HG02763 (cell line): ENCODE measurements at regions not wholly inside any gene's neighbourhood (a gene's known extent, or its start where the extent isn't known, plus 50 kb on each side); places are given as distances from the start of the nearest gene placed in this dataset.

ENCODE experiments used
- ATAC-seq: cut with Tn5 transposase; IDR thresholded peaks from one replicate; pipeline ENCODE4 v1.9.1; 2021; ENCODE audit warnings: mild to moderate bottlenecking, moderate library complexity; ENCODE audit not compliant: unreplicated experiment

DNA sequence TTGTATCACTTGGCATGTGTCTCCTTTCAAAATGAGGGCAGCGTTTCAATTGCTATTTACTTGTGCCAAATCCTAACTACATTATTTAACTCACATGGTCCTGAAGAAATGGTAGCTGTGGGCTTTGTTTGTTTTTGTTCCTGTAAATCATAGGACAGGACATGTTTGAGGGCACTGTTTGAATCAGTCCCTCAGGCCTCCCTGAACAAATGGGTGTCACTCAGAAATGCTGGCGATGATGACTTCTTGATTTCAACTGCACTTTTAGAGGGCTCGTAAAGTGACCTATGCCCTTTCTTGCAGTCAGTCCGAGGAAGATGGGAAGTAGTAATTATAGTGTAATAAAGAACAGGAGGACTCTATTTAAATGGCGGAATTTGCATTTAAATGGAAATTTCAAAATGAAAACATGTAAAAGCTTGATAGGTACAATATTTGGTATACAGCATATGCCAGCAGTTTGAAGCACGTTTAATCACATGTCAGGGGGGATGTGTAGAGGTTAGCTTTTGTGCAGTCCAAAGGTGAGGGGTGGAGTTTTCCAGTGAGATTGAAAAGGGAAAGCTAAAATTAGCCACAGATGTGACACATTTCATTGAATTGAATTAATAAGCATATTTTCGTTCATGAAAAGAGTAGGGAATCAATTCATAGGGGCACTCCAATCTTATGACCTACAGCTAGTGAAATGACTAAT is 1958.7 kb upstream of the IGFBP7 start:
- no peak for ATAC-seq

DNA sequence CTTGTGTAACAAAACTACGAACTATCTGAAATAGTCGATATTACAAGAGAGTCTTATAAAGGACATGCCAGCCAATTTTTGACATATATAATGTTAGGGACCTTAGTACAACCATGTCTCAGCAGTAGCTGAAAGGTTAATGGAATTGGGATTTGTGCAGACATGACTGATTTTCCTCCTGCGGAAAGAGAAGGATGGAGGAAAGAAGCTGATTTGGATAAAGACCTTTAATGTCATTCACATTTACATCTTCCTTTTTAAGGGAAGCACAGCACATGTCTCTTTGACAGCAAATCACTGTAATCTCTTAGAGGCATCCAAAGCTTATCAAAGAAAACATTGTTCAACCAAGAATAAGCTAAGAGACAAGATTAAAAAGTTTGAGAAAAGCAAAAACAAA is 1976.2 kb upstream of the IGFBP7 start:
- no peak for ATAC-seq

DNA sequence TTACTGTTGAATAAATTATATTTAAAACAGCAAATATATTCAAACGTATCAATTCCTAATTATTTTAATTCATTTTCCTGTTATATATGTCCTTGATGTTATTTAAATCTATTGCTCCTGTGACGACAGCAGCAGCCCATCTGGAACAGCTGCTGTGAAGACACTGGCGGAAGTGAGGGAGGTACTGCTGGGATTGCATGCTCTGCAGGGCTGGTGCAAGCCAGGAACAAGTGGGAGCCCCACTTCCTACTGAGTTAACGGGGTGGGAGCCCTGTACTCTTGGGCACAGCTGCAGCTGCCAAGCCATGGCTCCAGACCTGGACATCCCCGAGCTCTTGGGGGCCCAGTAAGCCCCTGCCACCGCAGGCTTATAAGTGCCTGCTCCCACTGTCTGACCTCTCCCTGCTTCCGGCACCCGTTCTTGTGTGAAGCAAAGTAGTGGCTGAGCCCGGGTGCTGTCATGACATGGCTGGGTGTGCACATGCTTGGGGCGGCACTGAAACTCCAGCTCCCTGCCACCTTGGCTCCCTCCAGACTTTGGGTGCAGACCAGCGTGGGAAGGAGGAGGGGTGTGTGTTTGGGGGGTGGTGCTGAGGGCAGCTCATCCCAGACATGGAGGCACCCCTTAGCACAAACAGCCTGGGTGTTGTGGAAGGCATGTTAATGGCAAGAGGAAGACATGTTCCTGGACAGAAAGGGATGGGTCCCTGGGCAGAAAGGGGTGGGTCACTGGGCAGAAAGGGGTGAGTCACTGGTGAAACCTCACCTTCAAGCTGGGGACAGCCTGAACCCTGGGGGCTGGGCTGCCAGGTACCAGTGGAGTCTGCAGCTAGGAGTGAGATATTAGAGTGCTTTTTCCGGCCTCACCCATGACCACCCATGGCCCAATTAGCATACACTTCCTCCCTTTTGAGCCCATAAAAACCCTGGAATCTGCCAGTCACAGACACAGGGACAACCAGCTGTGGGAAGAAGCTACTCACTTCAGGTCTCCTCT is 1981.3 kb upstream of the IGFBP7 start:
- ATAC-seq: no peak

DNA sequence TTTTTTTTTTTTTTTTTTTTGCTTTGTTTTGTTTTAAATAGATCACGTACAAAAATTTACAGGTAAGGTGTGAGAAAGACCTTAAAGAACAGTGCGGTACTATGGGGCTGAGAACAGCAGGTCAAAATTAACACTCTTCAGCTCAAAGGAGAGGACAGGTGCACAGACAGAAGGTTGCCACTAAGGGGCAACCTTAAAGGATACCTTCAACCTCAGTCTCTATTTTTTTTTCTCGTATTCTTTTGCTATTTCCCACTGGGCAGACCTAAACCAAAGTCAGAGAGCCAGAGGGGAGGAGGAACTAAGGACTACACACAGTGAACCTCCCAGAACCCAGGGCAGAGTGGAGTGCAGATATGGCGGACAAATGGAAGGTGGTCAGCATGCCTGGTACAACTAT is 1984.3 kb upstream of the IGFBP7 start:
- no peak for ATAC-seq

DNA sequence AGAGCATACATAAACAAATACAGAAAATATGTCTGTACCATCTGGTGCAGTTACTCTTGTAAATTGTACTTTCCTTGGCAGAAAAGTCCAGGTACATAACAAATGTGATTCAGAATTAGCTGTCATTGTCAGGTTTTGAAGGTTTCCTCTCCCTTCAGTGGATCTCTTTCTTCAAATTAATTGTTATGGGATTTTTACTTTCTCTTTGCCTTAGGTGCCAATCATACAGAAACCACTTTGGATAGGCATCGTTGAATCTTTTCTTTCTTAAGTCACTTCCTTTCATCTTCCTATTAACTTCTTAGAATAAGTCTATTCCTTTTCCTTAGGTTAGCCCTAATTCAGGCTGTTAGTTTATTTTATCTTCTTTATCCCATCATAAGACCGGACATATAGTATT is 1992.1 kb upstream of the IGFBP7 start:
- no peak for ATAC-seq

DNA sequence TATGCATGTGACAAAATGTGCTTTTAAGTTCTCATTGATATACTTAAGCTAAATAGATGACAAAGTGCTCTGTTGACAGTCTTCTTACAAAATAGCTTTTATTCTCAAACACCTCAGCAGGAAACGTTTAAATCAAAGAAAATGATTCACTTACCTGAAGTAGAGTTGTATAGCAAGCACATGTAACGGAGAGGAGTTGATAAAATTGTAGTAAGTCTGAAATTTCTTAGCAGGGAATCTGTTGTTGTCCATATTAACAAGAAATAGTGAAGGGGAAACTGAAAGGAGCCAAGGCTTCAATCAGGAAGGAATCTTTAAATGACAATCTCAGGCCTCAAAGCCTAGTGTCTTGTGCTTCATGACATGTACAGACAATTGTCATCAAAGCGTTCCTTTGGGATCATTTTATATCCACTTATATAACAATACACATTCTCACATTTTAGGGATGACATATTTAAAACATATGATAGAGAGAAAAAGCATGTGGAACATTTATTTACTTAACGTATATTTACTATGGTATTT is 2010.2 kb upstream of the IGFBP7 start:
- no peak for ATAC-seq

DNA sequence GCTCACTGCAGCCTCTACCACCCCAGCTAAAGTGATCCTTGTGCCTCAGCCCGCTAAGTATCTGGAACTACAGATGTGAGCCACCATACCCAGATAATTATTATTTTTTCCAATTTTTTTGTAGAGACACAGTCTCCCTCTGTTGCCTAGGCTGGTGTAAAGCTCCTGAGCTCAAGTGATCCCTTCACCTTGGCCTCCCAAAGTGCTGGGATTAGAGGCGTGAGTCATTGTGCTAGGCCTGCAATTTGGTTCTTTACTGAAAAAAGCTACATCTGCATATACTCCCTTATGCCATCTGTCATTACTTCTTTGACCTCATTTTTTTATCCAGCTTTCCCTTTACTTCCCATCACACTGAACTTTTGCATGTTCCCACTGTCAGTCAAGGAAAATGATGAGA is 2012.4 kb upstream of the IGFBP7 start:
- ATAC-seq: no peak

DNA sequence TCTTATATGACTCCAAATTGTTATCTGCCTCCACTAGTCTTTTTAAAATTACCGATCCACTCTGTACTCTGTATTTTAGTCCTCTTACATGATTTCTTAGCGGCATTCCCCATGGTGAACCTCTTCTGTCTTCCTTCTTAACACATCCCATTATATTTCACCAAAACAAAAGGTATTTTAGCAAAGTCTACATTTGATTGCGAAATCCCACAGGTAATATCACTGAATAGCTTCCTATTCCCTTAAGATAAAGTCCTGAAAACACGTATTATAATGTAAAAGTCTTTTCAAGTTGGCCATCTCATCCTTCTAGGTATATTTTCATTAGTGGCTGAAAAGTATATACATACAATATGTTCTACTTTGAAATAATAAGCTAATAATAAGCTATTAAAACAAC is 2016.0 kb upstream of the IGFBP7 start:
- no peak for ATAC-seq

DNA sequence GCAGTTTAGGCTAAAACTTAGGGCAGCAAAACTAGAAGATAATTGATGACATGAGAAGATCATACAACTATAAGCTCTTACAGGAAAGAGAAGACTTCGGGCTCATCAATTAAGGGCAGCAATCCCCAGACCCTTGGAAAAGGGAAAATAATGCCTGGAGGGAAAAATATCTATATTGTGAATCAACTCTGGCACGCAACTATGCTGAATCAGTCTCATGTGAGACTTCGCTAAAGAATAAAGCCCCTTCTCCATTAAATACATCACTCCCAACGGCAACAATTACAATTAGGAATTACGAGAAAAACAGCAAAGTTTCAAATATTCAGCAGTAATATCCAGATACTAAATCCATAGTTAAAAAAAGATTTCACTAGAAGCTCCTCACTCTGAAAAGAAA is 2016.8 kb upstream of the IGFBP7 start:
- no peak for ATAC-seq

DNA sequence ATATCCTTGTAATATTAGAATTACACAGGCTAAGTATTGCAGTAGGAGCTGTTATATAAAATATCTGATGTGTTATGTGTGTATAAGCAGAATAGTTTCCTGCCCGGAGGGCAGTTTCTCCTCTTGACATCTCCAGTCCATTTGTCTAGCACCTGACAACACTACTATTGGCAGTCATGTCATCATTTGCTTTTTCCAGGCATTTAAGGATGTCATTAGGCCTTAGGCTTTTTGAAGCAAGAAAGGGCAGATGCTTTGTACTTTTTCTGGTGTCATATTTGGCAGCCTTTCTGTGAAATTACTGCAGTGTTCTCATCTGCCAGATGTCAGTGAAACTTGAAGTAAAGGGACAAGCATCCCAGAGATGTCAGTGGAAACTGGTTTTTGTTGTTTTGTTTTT is 2017.6 kb upstream of the IGFBP7 start:
- ATAC-seq: no peak

DNA sequence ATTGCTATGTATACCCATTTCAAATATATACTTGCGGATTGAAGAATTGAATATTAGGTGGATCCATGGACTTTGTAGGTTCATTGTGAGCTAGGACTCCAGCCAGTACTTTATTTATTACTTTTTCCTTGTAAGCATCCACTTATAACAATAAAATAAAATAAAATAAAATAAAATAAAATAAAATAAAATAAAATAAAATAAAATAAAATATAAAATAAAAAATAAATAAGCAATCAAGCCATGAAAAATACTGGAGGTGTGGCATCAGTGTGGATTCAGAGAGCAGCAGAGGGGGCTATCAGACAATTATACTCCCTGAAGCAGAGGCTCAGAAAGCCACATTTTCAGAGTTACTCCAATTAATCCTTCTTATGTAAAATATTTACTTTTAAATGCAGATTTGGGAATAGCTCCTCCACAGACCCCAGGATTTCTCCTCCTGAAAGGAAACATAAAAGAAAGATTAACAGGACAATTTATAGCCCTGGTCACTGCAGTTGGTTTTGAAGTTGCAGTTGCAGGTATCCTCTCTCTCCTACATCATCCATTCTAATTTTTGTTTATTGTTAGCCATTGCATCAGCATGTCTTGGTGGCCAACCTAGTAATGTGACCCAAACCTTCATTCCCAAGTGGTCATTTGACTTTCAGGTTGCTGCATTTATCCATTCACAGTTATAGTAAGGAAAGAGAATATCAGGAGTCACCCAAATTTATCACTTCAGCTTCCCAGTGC is 2025.2 kb upstream of the IGFBP7 start:
- no peak for ATAC-seq

DNA sequence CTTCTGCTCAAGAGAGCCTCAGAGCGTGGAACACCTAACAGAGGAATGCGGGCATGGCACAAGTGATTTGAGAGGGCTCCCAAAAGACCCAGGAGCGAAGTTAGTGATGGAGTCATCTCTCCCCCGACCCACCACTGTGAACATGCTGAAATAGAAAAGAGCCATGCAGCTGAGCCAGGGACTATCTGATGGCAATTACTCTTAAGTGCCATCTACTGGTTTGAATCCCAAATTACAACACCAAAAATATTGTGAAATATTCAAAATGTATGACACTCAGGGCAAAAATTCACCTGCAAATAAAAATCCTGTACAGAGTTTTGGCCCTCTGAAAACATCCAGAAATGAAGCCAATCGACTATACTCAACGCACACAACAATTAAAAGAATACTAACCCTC is 2038.9 kb upstream of the ADGRL3 start:
- no peak for ATAC-seq

DNA sequence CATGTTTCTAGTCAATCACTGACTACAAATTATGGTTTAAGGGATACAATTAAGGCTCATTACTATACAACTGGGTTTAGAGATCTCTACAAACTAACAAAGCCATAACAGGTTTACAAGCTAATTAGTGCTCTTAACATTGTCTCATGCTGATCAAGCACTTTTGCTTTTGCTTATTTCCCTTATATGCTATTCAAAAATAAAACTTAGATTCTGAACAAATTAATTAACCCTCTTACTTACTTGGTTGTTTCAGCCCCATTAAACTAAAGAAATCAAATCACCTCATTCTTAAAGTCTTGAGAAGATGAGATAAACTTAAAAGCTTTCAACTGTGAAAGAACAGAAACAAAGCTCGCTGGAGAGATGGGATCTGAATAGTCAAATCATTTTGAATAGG is 2024.5 kb upstream of the ADGRL3 start:
- ATAC-seq: no peak

DNA sequence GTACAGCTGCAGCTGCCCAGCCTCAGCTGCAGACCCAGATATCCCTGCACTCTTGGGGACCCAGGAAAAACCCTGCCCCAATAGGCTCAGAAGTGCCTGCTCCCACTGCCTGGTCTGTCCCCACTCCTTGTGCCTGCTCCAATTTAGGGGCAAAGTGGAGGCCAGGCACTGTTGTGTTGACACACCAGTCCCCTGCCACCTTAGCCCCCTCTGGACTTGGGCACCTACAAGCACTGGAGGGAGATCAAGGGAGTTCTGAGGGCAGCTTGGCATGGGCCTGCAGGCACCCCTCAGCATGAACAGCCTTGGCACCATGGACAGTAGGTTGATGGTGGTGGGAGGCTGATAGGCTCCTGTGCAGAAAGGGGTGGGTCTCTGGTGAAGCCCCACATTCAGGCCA is 2020.8 kb upstream of the ADGRL3 start:
- ATAC-seq: no peak

DNA sequence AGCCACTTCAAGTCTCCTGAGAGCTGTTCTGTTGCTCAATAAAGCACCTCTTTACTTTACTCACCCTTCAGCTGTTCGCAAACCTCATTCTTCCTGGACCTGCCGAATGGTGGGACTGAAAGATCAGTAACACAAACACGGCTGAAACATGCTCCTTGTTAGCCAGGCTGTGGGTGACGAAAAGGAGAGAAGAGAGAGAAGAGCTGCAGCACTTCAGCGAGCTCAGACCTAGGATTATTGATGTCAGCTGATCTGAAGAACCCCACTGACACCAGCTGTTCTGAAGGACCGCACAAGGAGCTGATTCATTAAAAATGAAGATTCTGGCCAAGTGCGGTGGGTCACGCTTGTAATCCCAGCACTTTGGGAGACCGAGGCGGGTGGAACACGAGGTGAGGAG is 2020.0 kb upstream of the ADGRL3 start:
- ATAC-seq: no peak

DNA sequence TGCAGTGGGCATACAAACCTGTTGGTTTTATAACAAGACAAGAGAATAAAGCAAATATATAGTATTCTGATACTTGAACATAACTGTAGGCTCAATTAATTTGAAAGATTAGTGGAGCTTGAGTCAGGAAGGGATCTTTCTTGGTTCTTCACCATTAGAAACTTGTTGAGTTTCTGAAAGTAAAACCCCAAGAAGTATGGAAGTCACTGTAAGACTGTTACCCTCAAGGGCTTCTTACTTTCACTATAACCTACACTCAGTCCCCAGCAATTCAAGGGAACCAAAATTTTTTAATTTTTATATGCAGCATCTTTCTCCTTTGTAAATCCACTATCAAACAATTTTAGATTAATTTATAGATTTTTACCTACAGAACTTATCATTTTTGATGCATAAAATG is 2019.2 kb upstream of the ADGRL3 start:
- ATAC-seq: no peak

DNA sequence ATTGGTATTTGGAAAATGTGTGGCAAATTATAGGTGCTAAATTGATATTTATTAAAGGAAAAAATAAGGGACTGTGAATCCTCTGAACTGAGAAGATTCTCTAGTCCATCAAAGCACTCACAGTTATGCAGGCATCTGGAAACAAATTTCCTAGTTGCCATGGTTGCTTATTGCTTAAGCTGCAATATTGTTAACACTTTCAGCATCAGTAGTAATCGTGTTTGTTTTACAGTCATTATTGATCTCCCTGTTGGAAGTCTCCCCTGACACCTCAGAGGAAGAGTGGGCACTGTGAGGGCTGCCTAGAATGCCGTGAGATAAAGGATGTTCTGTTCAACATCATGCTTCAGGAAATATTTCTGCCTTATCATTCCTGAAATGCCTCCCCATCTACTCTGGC is 2004.3 kb upstream of the ADGRL3 start:
- ATAC-seq: no peak

DNA sequence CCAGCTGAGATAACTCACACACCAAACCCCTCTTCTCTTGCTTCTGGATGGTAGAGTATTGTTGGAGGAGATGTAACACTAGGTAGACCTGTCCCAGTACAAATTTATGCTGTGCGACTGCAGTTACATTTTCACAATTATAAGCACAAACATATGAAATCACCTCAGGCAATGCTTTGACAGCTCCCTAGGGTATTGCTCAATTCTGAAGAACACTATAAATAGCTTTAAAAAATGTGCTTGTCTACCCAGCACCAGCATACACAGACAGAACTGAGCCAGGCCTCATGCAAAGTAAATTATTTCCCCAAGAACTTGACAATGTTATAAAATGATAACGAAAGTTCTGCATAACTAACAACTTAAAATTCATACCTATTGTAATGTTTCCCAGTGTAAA is 1999.1 kb upstream of the ADGRL3 start:
- ATAC-seq: no peak

DNA sequence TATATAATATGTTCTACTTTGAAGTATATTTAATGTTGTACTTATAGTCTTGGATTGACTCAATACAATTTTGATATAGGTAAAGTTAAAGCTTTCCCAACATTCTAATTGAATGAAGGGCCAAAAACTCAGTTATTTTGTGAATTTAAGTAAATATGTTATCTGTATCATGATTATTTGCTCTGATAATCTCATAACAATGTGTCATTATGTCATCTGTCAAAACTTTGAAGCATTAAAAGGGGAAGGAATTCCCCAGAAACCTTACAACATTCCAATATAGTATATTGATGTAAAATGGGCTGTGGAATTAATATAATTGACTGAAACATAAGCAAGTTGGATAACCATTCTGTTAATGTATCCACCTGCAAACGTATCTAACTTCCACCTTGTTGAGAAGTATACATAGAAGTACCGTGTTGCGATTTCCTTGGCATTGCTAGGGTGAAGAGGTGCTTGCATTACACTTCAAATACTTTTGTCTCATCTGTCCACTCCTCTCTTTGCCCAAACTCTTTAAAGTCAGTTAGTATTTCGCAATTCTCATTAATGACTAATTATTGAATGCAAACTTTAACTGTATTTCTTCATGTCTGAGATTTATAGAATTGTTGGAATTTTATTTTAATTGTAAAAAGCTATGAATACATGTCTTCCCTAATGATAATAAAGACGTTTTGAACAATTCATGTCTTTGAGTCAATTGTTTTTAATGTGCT is 1982.1 kb upstream of the ADGRL3 start:
- ATAC-seq: no peak

DNA sequence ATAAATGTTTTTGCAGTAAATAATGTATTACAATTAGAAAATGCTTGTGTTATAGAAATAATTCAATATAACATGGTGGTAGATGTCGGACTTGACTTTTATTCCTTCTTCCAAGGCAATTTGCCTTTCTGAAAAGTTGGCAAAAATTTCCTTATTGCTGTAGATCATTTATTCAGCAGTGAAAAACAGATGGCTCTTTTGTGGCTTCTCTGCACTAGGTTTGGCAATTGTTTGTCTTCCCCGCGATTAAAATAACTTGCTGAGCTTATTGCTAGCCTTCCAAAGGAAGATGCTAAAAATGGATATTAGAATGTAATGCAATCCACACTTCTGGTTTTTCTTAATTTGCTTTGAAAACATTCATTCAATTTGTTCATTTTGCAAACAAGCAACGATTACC is 1977.9 kb upstream of the ADGRL3 start:
- ATAC-seq: no peak
